ENCODE measurements at regions not wholly inside any gene's neighbourhood (a gene's known extent, or its start where the extent isn't known, plus 50 kb on each side); places are given as distances from the start of the nearest gene placed in this dataset.

- Histone ChIP-seq H3T11ph (ENCODE audit: low read length) (no peak overlapping the region), H3K4me2 (ENCODE audit: insufficient read depth, insufficient read length, low read length) (peak overlapping the region; percentile 17), H3K4me1 (ENCODE audit: insufficient read depth, low read length) (peaks cover 2% of the 10 kb centered on the region; the same call in 1 of the 2 replicates), H3K79me1 (ENCODE audit: insufficient read depth, low read depth, low read length, poor library complexity, severe bottlenecking) (no peaks in the 10 kb centered on the region), H4K20me1 (ENCODE audit: control insufficient read depth, insufficient read depth, insufficient read length) (no peaks in the 10 kb centered on the region), H2AK5ac (ENCODE audit: insufficient read length, low read length) (no peak overlapping the region), H3K4ac (ENCODE audit: low read depth, low read length) (no peak overlapping the region), H3K56ac (ENCODE audit: insufficient read length, low read depth, low read length) (no peak overlapping the region), H4K8ac (replicated peaks; ENCODE audit: insufficient read length, low read depth, low read length) (no peak overlapping the region), H2BK120ac (ENCODE audit: low read depth, low read length, poor library complexity, severe bottlenecking) (no peak overlapping the region), H3K9me3 (ENCODE audit: control insufficient read depth, low read depth, low read length) (no peaks in the 10 kb centered on the region), H2BK20ac (ENCODE audit: low read depth, low read length, poor library complexity, severe bottlenecking) (no peak overlapping the region), H3K9ac (ENCODE audit: extremely low read depth, insufficient read length, low read length) (no peak overlapping the region), H3K23me2 (ENCODE audit: insufficient read length, low read depth, low read length, poor library complexity, severe bottlenecking) (no peaks in the 10 kb centered on the region), H2AFZ (ENCODE audit: low read length) (no peak overlapping the region), H4K91ac (ENCODE audit: insufficient read length, low read depth, low read length) (no peak overlapping the region), H3K23ac (ENCODE audit: insufficient read length, low read depth, low read length) (no peak overlapping the region), H2BK12ac (ENCODE audit: insufficient read length, low read depth, low read length) (no peak overlapping the region), H2BK5ac (ENCODE audit: insufficient read length, low read length) (no peak overlapping the region), H3K27ac (ENCODE audit: insufficient read length, low read depth, low read length) (no peak overlapping the region), H3K14ac (ENCODE audit: insufficient read depth, low read length) (no peak overlapping the region), H3K79me2 (ENCODE audit: insufficient read depth, low read length) (no peaks in the 10 kb centered on the region), H2BK15ac (ENCODE audit: low read depth, low read length) (no peak overlapping the region), H3K18ac (ENCODE audit: insufficient read length, low read depth, low read length) (no peak overlapping the region), H3K27me3 (ENCODE audit: insufficient read depth, low read length) (no peaks in the 10 kb centered on the region), H4K5ac (ENCODE audit: insufficient read length, low read depth, low read length) (no peak overlapping the region)
- Mint-ChIP-seq H3K4me3 (no peak overlapping the region; a peak in 1 of 5 replicates), H3K27me3 (ENCODE audit: low read depth) (no peaks in the 10 kb centered on the region), H3K36me3 (ENCODE audit: insufficient read depth in 1 of 3, low read depth in 3 of 3) (peaks cover 0 to 2% (median 0%) of the 10 kb centered on the region in 3 experiments; a peak in 2 of 7 replicates), H3K4me1 (peaks cover 16 to 18% of the 10 kb centered on the region in 2 experiments), H3K27ac (no peak overlapping the region), H3K9me3 (peaks cover 47 to 52% of the 10 kb centered on the region in 2 experiments)
- DNase-seq, result peak; percentile 60
- peak; percentile 48; the same call in 2 of the 3 replicates for TF ChIP-seq CTCF (conservative IDR thresholded peaks at IDR 0.05)
- no CpG with 5 or more reads among the region's 13 CpGs for WGBS (ENCODE audit: extremely low coverage, insufficient read length, low lambda C conversion rate)
These were observed 68.6 kb downstream of the BMP15 start for GRCh38 chrX:50978920-50979682.
